MG63 (cell line): ENCODE measurements at regions not wholly inside any gene's neighbourhood (a gene's known extent, or its start where the extent isn't known, plus 50 kb on each side); places are given as distances from the start of the nearest gene placed in this dataset.

ENCODE experiments used
- DNase-seq: peaks from one replicate; pipeline ENCODE4 v3.0.0-alpha.2; 2020
- H3K27me3 ChIP-seq: fragments of 250-450 bp; sonication (Bioruptor Pico); 2 replicates; pipeline ENCODE4 v1.5.1; 2020; ENCODE audit warnings: mild to moderate bottlenecking, moderate library complexity
- H3K36me3 ChIP-seq: fragments of 250-450 bp; sonication (Bioruptor Pico); 2 replicates; pipeline ENCODE4 v1.5.1; 2020; ENCODE audit warnings: mild to moderate bottlenecking, moderate library complexity
- H3K4me3 ChIP-seq: fragments of 250-450 bp; sonication (Bioruptor Pico); 2 replicates; pipeline ENCODE4 v1.5.1; 2020; ENCODE audit warnings: mild to moderate bottlenecking, moderate library complexity
- H3K9me3 ChIP-seq: fragments of 250-450 bp; sonication (Bioruptor Pico); 2 replicates; pipeline ENCODE4 v1.5.1; 2020; ENCODE audit warnings: mild to moderate bottlenecking, moderate library complexity

- no peak for DNase-seq
- Histone ChIP-seq H3K9me3 (no peaks in the 10 kb centered on the region; the same call in 1 of the 2 replicates), H3K4me3 (no peak overlapping the region), H3K27me3 (no peaks in the 10 kb centered on the region), H3K36me3 (no peaks in the 10 kb centered on the region)
Measured at GRCh38 chr12:89122852-89123251, 229.4 kb downstream of the DUSP6 start.

- H3K4me3 ChIP-seq, result no peak overlapping the region
- H3K9me3 ChIP-seq, result no peaks in the 10 kb centered on the region
- DNase-seq, result no peak
- no peaks in the 10 kb centered on the region for H3K36me3 ChIP-seq
- no peaks in the 10 kb centered on the region for H3K27me3 ChIP-seq
Measured at GRCh38 chr12:89117448-89118034, 234.8 kb downstream of the DUSP6 start.

GRCh38 chr12:89111964-89112363, 240.3 kb downstream of the DUSP6 start:
- Histone ChIP-seq H3K27me3 (no peaks in the 10 kb centered on the region), H3K36me3 (no peaks in the 10 kb centered on the region), H3K4me3 (no peak overlapping the region), H3K9me3 (no peaks in the 10 kb centered on the region)
- no peak for DNase-seq

- H3K9me3 ChIP-seq, result no peaks in the 10 kb centered on the region
- no peaks in the 10 kb centered on the region for H3K36me3 ChIP-seq
- no peak overlapping the region for H3K4me3 ChIP-seq
- DNase-seq, result no peak
- no peaks in the 10 kb centered on the region for H3K27me3 ChIP-seq
Measured at GRCh38 chr12:89108265-89108664, 244.0 kb downstream of the DUSP6 start.

- Histone ChIP-seq H3K4me3 (no peak overlapping the region), H3K9me3 (no peaks in the 10 kb centered on the region), H3K36me3 (no peaks in the 10 kb centered on the region), H3K27me3 (no peaks in the 10 kb centered on the region)
- DNase-seq, result no peak
Measured at GRCh38 chr12:89106950-89107349, 245.4 kb downstream of the DUSP6 start.

GRCh38 chr12:89105243-89105642, 247.1 kb downstream of the DUSP6 start:
- H3K9me3 ChIP-seq, result no peaks in the 10 kb centered on the region

GRCh38 chr12:89103831-89104230, 248.5 kb downstream of the DUSP6 start:
- H3K4me3 ChIP-seq, result no peak overlapping the region
- H3K9me3 ChIP-seq, result no peaks in the 10 kb centered on the region
- no peaks in the 10 kb centered on the region for H3K36me3 ChIP-seq
- H3K27me3 ChIP-seq, result no peaks in the 10 kb centered on the region
- no peak for DNase-seq

More at GRCh38 chr12:89105243-89105642, 247.1 kb downstream of the DUSP6 start:
- Histone ChIP-seq H3K36me3 (no peaks in the 10 kb centered on the region), H3K4me3 (no peak overlapping the region), H3K27me3 (no peaks in the 10 kb centered on the region)
- no peak for DNase-seq

GRCh38 chr12:89101440-89101839, 250.9 kb downstream of the DUSP6 start:
- Histone ChIP-seq H3K27me3 (no peaks in the 10 kb centered on the region), H3K36me3 (no peaks in the 10 kb centered on the region), H3K4me3 (no peak overlapping the region), H3K9me3 (no peaks in the 10 kb centered on the region)
- DNase-seq, result no peak

- H3K4me3 ChIP-seq, result no peak overlapping the region
- no peaks in the 10 kb centered on the region for H3K36me3 ChIP-seq
- DNase-seq, result no peak
- no peaks in the 10 kb centered on the region for H3K27me3 ChIP-seq
- H3K9me3 ChIP-seq, result no peaks in the 10 kb centered on the region
Measured at GRCh38 chr12:89098441-89099112, 253.7 kb downstream of the DUSP6 start.

GRCh38 chr12:89092297-89092696, 260.0 kb downstream of the DUSP6 start:
- 0 out of 2 replicates have a peak, but pooled peaks cover 5% of the 10 kb centered on the region for H3K9me3 ChIP-seq
- H3K36me3 ChIP-seq, result no peaks in the 10 kb centered on the region
- H3K4me3 ChIP-seq, result no peak overlapping the region
- no peak for DNase-seq
- no peaks in the 10 kb centered on the region for H3K27me3 ChIP-seq

- no peaks in the 10 kb centered on the region for H3K27me3 ChIP-seq
- 0 out of 2 replicates have a peak, but pooled peaks cover 5% of the 10 kb centered on the region for H3K9me3 ChIP-seq
- H3K4me3 ChIP-seq, result no peak overlapping the region
- H3K36me3 ChIP-seq, result no peaks in the 10 kb centered on the region
- DNase-seq, result no peak
Measured at GRCh38 chr12:89091293-89091841, 260.9 kb downstream of the DUSP6 start.

- Histone ChIP-seq H3K9me3 (0 out of 2 replicates have a peak, but pooled peaks cover 5% of the 10 kb centered on the region), H3K36me3 (no peaks in the 10 kb centered on the region), H3K4me3 (no peak overlapping the region), H3K27me3 (no peaks in the 10 kb centered on the region)
- no peak for DNase-seq
Measured at GRCh38 chr12:89089264-89089663, 263.0 kb downstream of the DUSP6 start.

- Histone ChIP-seq H3K4me3 (no peak overlapping the region), H3K9me3 (0 out of 2 replicates have a peak, but pooled peaks cover 5% of the 10 kb centered on the region), H3K27me3 (no peaks in the 10 kb centered on the region), H3K36me3 (no peaks in the 10 kb centered on the region)
- DNase-seq, result no peak
Measured at GRCh38 chr12:89087876-89088275, 264.4 kb downstream of the DUSP6 start.

GRCh38 chr12:89087149-89087825, 265.0 kb downstream of the DUSP6 start:
- Histone ChIP-seq H3K9me3 (0 out of 2 replicates have a peak, but pooled peaks cover 5% of the 10 kb centered on the region), H3K4me3 (no peak overlapping the region), H3K27me3 (no peaks in the 10 kb centered on the region), H3K36me3 (no peaks in the 10 kb centered on the region)
- DNase-seq, result no peak

GRCh38 chr12:89085421-89085820, 266.9 kb downstream of the DUSP6 start:
- DNase-seq, result no peak
- 0 out of 2 replicates have a peak, but pooled peaks cover 1% of the 10 kb centered on the region for H3K9me3 ChIP-seq
- no peak overlapping the region for H3K4me3 ChIP-seq
- H3K27me3 ChIP-seq, result no peaks in the 10 kb centered on the region
- no peaks in the 10 kb centered on the region for H3K36me3 ChIP-seq

- Histone ChIP-seq H3K9me3 (no peaks in the 10 kb centered on the region), H3K4me3 (no peak overlapping the region), H3K36me3 (no peaks in the 10 kb centered on the region), H3K27me3 (no peaks in the 10 kb centered on the region)
- DNase-seq, result no peak
Measured at GRCh38 chr12:89084751-89085150, 267.6 kb downstream of the DUSP6 start.

GRCh38 chr12:89083491-89083890, 268.8 kb downstream of the DUSP6 start:
- Histone ChIP-seq H3K27me3 (no peaks in the 10 kb centered on the region), H3K4me3 (no peak overlapping the region), H3K9me3 (no peaks in the 10 kb centered on the region), H3K36me3 (no peaks in the 10 kb centered on the region)
- no peak for DNase-seq
